Stimulated activated CD4-positive, alpha-beta T cell treated with anti-CD3 and anti-CD28 coated beads, Interleukin-1b, Interleukin-23, amount 100 ng/mL, for 4 hours (primary cell): ENCODE measurements at regions not wholly inside any gene's neighbourhood (a gene's known extent, or its start where the extent isn't known, plus 50 kb on each side); places are given as distances from the start of the nearest gene placed in this dataset.
"Not testable (repeated sequence)": the region's sequence is repeated elsewhere in the genome, so short reads cannot be mapped to it uniquely, and the experiment has no call there.

Experiments
- DNase-seq, 2 donors: peaks; one replicate each; pipeline ENCODE4 v3.0.0-alpha.2; 2020; ENCODE audit warnings: low read depth in 2 of 2

- DNase-seq = no peak
Measured at GRCh38 chr2:180542511-180542910, 437.9 kb upstream of the UBE2E3 start.

- no peak for DNase-seq
Measured at GRCh38 chr2:180540761-180541160, 439.6 kb upstream of the UBE2E3 start.

GRCh38 chr2:180539541-180539940 is 440.9 kb upstream of the UBE2E3 start:
- DNase-seq = no peak

GRCh38 chr2:180535289-180535688 is 445.1 kb upstream of the UBE2E3 start:
- no peak for DNase-seq

GRCh38 chr2:180531787-180532186 is 448.6 kb upstream of the UBE2E3 start:
- not testable (repeated sequence) for DNase-seq

GRCh38 chr2:180524499-180524898 is 455.9 kb upstream of the UBE2E3 start:
- DNase-seq = no peak

- DNase-seq = no peak
Measured at GRCh38 chr2:180523621-180524340, 456.6 kb upstream of the UBE2E3 start.

GRCh38 chr2:180520921-180521581 is 459.4 kb upstream of the UBE2E3 start:
- no peak for DNase-seq

- DNase-seq = no peak
Measured at GRCh38 chr2:180520206-180520605, 460.2 kb upstream of the UBE2E3 start.

GRCh38 chr2:180519276-180519675 is 461.1 kb upstream of the UBE2E3 start:
- no peak for DNase-seq

- DNase-seq = no peak
Measured at GRCh38 chr2:180516232-180516631, 464.2 kb upstream of the UBE2E3 start.

- DNase-seq = no peak
Measured at GRCh38 chr2:180513389-180513788, 467.0 kb upstream of the UBE2E3 start.

GRCh38 chr2:180508458-180508857 is 471.9 kb upstream of the UBE2E3 start:
- no peak for DNase-seq

GRCh38 chr2:180507028-180507427 is 473.4 kb upstream of the UBE2E3 start:
- no peak for DNase-seq

- no peak for DNase-seq
Measured at GRCh38 chr2:180505203-180505602, 475.2 kb upstream of the UBE2E3 start.

GRCh38 chr2:180497621-180498152 is 482.7 kb upstream of the UBE2E3 start:
- DNase-seq = no peak

- DNase-seq = no peak
Measured at GRCh38 chr2:180495606-180496005, 484.8 kb upstream of the UBE2E3 start.

- DNase-seq = no peak
Measured at GRCh38 chr2:180494286-180494685, 486.1 kb upstream of the UBE2E3 start.

- no peak for DNase-seq
Measured at GRCh38 chr2:180482696-180483095, 475.6 kb upstream of the CWC22 start.

- DNase-seq = no peak
Measured at GRCh38 chr2:180481998-180482397, 474.9 kb upstream of the CWC22 start.

GRCh38 chr2:180478883-180479282 is 471.8 kb upstream of the CWC22 start:
- DNase-seq = no peak

- no peak for DNase-seq
Measured at GRCh38 chr2:180474716-180475115, 467.6 kb upstream of the CWC22 start.

- DNase-seq = no peak
Measured at GRCh38 chr2:180473456-180473855, 466.4 kb upstream of the CWC22 start.
